DND-41 (cell line): ENCODE measurements at regions not wholly inside any gene's neighbourhood (a gene's known extent, or its start where the extent isn't known, plus 50 kb on each side); places are given as distances from the start of the nearest gene placed in this dataset.

Experiments used
- ATAC-seq: fragments of 200-7000 bp; cut with Tn5 transposase; 3 replicates; pipeline ENCODE4 v1.9.1; 2021; ENCODE audit warnings: low read depth; ENCODE audit not compliant: insufficient read depth
- DNase-seq: peaks from one replicate; pipeline ENCODE4 v3.0.0-alpha.2; 2020
- H2AFZ ChIP-seq: 2 replicates; pipeline ENCODE4 v1.6.0; 2012; ENCODE audit warnings: low read depth, low read length
- H3K27ac ChIP-seq: 2 replicates; pipeline ENCODE4 v1.5.1; 2012; ENCODE audit warnings: low read length, inconsistent platforms
- H3K27me3 ChIP-seq: fragments of 200-600 bp; sonication (generic); 2 replicates; pipeline ENCODE4 v1.6.0; 2012; ENCODE audit warnings: low read length, mild to moderate bottlenecking, inconsistent platforms; ENCODE audit not compliant: insufficient read depth, poor library complexity
- H3K36me3 ChIP-seq: 2 replicates; pipeline ENCODE4 v1.5.1; 2012; ENCODE audit warnings: low read length, inconsistent platforms; ENCODE audit not compliant: insufficient read depth
- H3K4me1 ChIP-seq: 2 replicates; pipeline ENCODE4 v1.5.1; 2012; ENCODE audit warnings: mild to moderate bottlenecking, low read length; ENCODE audit not compliant: insufficient read depth
- H3K4me2 ChIP-seq: 2 replicates; pipeline ENCODE4 v1.6.0; 2012; ENCODE audit warnings: mild to moderate bottlenecking, moderate library complexity, low read length, inconsistent platforms; ENCODE audit not compliant: insufficient read depth
- H3K4me3 ChIP-seq, 2 experiments: fragments of 200-600 bp in 1 of 2; shearing (Covaris generic) in 1 of 2; 2 replicates each; pipeline ENCODE4 v1.5.1; 2012 to 2016; ENCODE audit warnings: inconsistent platforms in 2 of 2, low read length in 2 of 2, mild to moderate bottlenecking in 2 of 2, low read depth in 1 of 2, moderate library complexity in 1 of 2
- H3K79me2 ChIP-seq: 2 replicates; pipeline ENCODE4 v1.6.0; 2012; ENCODE audit warnings: low read length, inconsistent platforms; ENCODE audit not compliant: insufficient read depth
- H3K9ac ChIP-seq: 2 replicates; pipeline ENCODE4 v1.6.0; 2012; ENCODE audit warnings: low read depth, mild to moderate bottlenecking, inconsistent platforms, low read length, moderate library complexity
- H3K9me3 ChIP-seq: 2 replicates; pipeline ENCODE4 v1.5.1; 2012; ENCODE audit warnings: low read length, moderate library complexity, mild to moderate bottlenecking, inconsistent platforms; ENCODE audit not compliant: insufficient read depth, severe bottlenecking
- H4K20me1 ChIP-seq: 2 replicates; pipeline ENCODE4 v1.6.0; 2012; ENCODE audit warnings: low read length; ENCODE audit not compliant: insufficient read depth
- CTCF ChIP-seq: IDR thresholded peaks from 2 replicates; pipeline ENCODE4 v1.5.1; 2012; ENCODE audit warnings: borderline replicate concordance, low read length, moderate library complexity, mild to moderate bottlenecking; ENCODE audit not compliant: poor library complexity, severe bottlenecking; ENCODE audit errors: extremely low read depth
- EZH2 ChIP-seq: IDR thresholded peaks from 3 replicates; pipeline ENCODE4 v1.6.1; 2012; ENCODE audit warnings: borderline replicate concordance, low read depth, mild to moderate bottlenecking, moderate library complexity, low read length, inconsistent platforms; ENCODE audit not compliant: severe bottlenecking

GRCh38 chr4:165715211-165715610 lies 157.8 kb upstream of the TLL1 start:
- Histone ChIP-seq H3K9me3 (no peaks in the 10 kb centered on the region), H3K4me3 (no peak overlapping the region), H3K9ac (no peak overlapping the region), H3K4me2 (no peak overlapping the region), H3K36me3 (no peaks in the 10 kb centered on the region), H3K27ac (no peak overlapping the region), H4K20me1 (no peaks in the 10 kb centered on the region), H2AFZ (no peak overlapping the region), H3K4me1 (no peaks in the 10 kb centered on the region), H3K27me3 (no peaks in the 10 kb centered on the region), H3K79me2 (no peaks in the 10 kb centered on the region)
- no peak for DNase-seq
- TF ChIP-seq CTCF: no peak
- TF ChIP-seq EZH2: no peak
- ATAC-seq: no peak

- Histone ChIP-seq H4K20me1 (no peaks in the 10 kb centered on the region), H3K79me2 (no peaks in the 10 kb centered on the region), H3K9ac (no peak overlapping the region), H2AFZ (no peak overlapping the region), H3K4me3 (no peak overlapping the region), H3K36me3 (no peaks in the 10 kb centered on the region), H3K27me3 (no peaks in the 10 kb centered on the region), H3K27ac (no peak overlapping the region), H3K9me3 (no peaks in the 10 kb centered on the region), H3K4me2 (no peak overlapping the region), H3K4me1 (no peaks in the 10 kb centered on the region)
- TF ChIP-seq CTCF (no peak), EZH2 (no peak)
- DNase-seq (no peak), ATAC-seq (no peak)
These were observed 157.0 kb upstream of the TLL1 start for GRCh38 chr4:165715989-165716388.

GRCh38 chr4:165716472-165716871 lies 156.6 kb upstream of the TLL1 start:
- H3K4me3 ChIP-seq: no peak overlapping the region
- H4K20me1 ChIP-seq: no peaks in the 10 kb centered on the region
- H3K4me2 ChIP-seq: no peak overlapping the region
- TF ChIP-seq EZH2 (no peak), CTCF (no peak)
- no peaks in the 10 kb centered on the region for H3K4me1 ChIP-seq
- H3K9ac ChIP-seq: no peak overlapping the region
- no peaks in the 10 kb centered on the region for H3K79me2 ChIP-seq
- no peak overlapping the region for H2AFZ ChIP-seq
- ATAC-seq: no peak
- DNase-seq: no peak
- H3K36me3 ChIP-seq: no peaks in the 10 kb centered on the region
- H3K27ac ChIP-seq: no peak overlapping the region
- H3K27me3 ChIP-seq: no peaks in the 10 kb centered on the region
- H3K9me3 ChIP-seq: no peaks in the 10 kb centered on the region

- DNase-seq (no peak), ATAC-seq (no peak)
- TF ChIP-seq CTCF: no peak
- H3K36me3 ChIP-seq: no peaks in the 10 kb centered on the region
- no peak overlapping the region for H3K9ac ChIP-seq
- H2AFZ ChIP-seq: no peak overlapping the region
- H4K20me1 ChIP-seq: no peaks in the 10 kb centered on the region
- no peak overlapping the region for H3K27ac ChIP-seq
- H3K27me3 ChIP-seq: no peaks in the 10 kb centered on the region
- H3K4me1 ChIP-seq: no peaks in the 10 kb centered on the region
- no peaks in the 10 kb centered on the region for H3K79me2 ChIP-seq
- H3K4me2 ChIP-seq: no peak overlapping the region
- no peaks in the 10 kb centered on the region for H3K9me3 ChIP-seq
- no peak overlapping the region for H3K4me3 ChIP-seq
These were observed 154.4 kb upstream of the TLL1 start for GRCh38 chr4:165718660-165719059.
